OCI-LY3 (cell line): ENCODE measurements at regions not wholly inside any gene's neighbourhood (a gene's known extent, or its start where the extent isn't known, plus 50 kb on each side); places are given as distances from the start of the nearest gene placed in this dataset.

Experiments
- EZH2phosphoT487 ChIP-seq: fragments of 200-600 bp; shearing (Covaris generic); IDR thresholded peaks from 2 replicates; pipeline ENCODE4 v1.6.1; 2018; ENCODE audit warnings: antibody characterized with exemption, mixed run types, low read depth
- TF ChIP-seq, protein P1 (sequence below): fragments of 200-600, 300-600 bp; sonication (generic); IDR thresholded peaks from 2 replicates; pipeline ENCODE4 v1.5.1; 2014; ENCODE audit warnings: antibody characterized with exemption, low read length, low read depth

DNA sequence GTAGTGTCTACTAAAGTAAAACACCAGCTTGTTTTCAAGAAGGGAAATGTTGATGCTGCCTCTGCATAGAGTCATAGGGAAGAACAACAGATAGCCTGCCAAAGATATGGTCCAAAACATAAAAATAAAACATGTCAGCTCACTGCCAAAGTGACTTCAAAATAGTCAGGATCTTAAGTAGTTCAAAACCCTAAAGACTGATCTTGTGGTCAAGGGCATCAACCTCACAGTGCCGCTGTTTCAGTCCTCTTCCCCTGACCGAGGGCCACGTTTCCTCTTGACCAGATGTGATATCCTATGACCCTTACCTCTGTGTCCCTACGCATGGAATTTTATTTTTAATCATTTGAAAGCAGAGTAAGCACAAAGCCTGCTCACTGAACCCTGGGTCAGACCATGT, 104.2 kb upstream of the CNKSR3 start:
- TF ChIP-seq, protein P1, sequence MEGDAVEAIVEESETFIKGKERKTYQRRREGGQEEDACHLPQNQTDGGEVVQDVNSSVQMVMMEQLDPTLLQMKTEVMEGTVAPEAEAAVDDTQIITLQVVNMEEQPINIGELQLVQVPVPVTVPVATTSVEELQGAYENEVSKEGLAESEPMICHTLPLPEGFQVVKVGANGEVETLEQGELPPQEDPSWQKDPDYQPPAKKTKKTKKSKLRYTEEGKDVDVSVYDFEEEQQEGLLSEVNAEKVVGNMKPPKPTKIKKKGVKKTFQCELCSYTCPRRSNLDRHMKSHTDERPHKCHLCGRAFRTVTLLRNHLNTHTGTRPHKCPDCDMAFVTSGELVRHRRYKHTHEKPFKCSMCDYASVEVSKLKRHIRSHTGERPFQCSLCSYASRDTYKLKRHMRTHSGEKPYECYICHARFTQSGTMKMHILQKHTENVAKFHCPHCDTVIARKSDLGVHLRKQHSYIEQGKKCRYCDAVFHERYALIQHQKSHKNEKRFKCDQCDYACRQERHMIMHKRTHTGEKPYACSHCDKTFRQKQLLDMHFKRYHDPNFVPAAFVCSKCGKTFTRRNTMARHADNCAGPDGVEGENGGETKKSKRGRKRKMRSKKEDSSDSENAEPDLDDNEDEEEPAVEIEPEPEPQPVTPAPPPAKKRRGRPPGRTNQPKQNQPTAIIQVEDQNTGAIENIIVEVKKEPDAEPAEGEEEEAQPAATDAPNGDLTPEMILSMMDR: no peak
- no peak for TF ChIP-seq EZH2phosphoT487
